Ovary (tissue), 3 donors: ENCODE measurements at regions not wholly inside any gene's neighbourhood (a gene's known extent, or its start where the extent isn't known, plus 50 kb on each side); places are given as distances from the start of the nearest gene placed in this dataset.

Experiments used
- EP300 ChIP-seq: sonication (generic); formaldehyde crosslinking; IDR thresholded peaks from one replicate; pipeline ENCODE4 v1.6.1; 2017; ENCODE audit warnings: antibody characterized with exemption
- TF ChIP-seq, protein P1 (sequence below), 3 donors: fragments of 450-650 bp in 2 of 3; fragments of 200-600 bp in 1 of 3; IDR thresholded peaks; one replicate each; pipeline versions ENCODE4 v1.5.1 to v1.8.0; 2016 to 2022; ENCODE audit warnings: antibody characterized with exemption in 3 of 3, mild to moderate bottlenecking in 1 of 3
- donor health status: DM: no; HTN: no; CAD: no.

DNA sequence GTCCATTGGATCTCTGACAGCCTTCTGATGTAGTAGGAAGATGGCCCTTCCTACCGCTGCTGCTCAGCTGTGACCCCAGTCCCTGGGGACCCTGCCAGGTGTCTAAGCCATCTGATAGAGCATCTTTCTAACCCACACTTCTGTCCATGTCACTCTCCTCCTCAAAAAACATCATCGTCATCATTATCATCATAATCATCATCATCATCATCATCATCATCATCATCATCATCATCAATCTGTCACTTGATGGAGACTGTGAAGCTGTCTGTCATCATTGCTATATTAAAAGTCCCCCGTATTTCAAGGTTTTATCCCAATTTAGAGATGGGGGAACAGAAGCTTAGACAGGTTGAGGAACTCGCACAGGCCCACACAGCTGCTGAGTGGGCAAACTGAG lies 75.1 kb upstream of the SLC6A11 start:
- TF ChIP-seq, protein P1, sequence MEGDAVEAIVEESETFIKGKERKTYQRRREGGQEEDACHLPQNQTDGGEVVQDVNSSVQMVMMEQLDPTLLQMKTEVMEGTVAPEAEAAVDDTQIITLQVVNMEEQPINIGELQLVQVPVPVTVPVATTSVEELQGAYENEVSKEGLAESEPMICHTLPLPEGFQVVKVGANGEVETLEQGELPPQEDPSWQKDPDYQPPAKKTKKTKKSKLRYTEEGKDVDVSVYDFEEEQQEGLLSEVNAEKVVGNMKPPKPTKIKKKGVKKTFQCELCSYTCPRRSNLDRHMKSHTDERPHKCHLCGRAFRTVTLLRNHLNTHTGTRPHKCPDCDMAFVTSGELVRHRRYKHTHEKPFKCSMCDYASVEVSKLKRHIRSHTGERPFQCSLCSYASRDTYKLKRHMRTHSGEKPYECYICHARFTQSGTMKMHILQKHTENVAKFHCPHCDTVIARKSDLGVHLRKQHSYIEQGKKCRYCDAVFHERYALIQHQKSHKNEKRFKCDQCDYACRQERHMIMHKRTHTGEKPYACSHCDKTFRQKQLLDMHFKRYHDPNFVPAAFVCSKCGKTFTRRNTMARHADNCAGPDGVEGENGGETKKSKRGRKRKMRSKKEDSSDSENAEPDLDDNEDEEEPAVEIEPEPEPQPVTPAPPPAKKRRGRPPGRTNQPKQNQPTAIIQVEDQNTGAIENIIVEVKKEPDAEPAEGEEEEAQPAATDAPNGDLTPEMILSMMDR (IDR thresholded peaks at IDR 0.05), result no peak
- no peak for TF ChIP-seq EP300
